Karpas-422 (cell line): ENCODE measurements at regions not wholly inside any gene's neighbourhood (a gene's known extent, or its start where the extent isn't known, plus 50 kb on each side); places are given as distances from the start of the nearest gene placed in this dataset.

ENCODE experiments used
- DNase-seq: peaks from one replicate; pipeline ENCODE4 v3.0.0-alpha.2; 2015
- H2AFZ ChIP-seq: fragments of 200-600 bp; sonication (generic); 2 replicates; pipeline ENCODE4 v1.6.1; 2014; ENCODE audit warnings: antibody characterized with exemption, low read length, mixed read lengths
- H3K27ac ChIP-seq: fragments of 200-600 bp; sonication (generic); 2 replicates; pipeline ENCODE4 v1.5.1; 2014; ENCODE audit warnings: mild to moderate bottlenecking, low read length, moderate library complexity
- H3K27me3 ChIP-seq: fragments of 200-600 bp; sonication (generic); 2 replicates; pipeline ENCODE4 v1.6.1; 2014; ENCODE audit warnings: low read length, mixed read lengths
- H3K36me3 ChIP-seq: fragments of 200-600 bp; sonication (generic); 2 replicates; pipeline ENCODE4 v1.6.1; 2014; ENCODE audit warnings: low read length, mixed read lengths; ENCODE audit not compliant: insufficient read depth
- H3K4me1 ChIP-seq: fragments of 200-600 bp; sonication (generic); 2 replicates; pipeline ENCODE4 v1.6.1; 2014; ENCODE audit warnings: mild to moderate bottlenecking, low read length, mixed read lengths
- H3K4me2 ChIP-seq: fragments of 200-600 bp; sonication (generic); 2 replicates; pipeline ENCODE4 v1.6.1; 2014; ENCODE audit warnings: low read length, low read depth, mild to moderate bottlenecking; ENCODE audit not compliant: poor library complexity, severe bottlenecking
- H3K4me3 ChIP-seq: fragments of 200-600 bp; sonication (generic); 2 replicates; pipeline ENCODE4 v1.5.1; 2014; ENCODE audit warnings: mild to moderate bottlenecking, antibody characterized with exemption, low read length, mixed read lengths
- H3K79me2 ChIP-seq: fragments of 200-600 bp; sonication (generic); 2 replicates; pipeline ENCODE4 v1.6.1; 2014; ENCODE audit warnings: mild to moderate bottlenecking, low read length, mixed read lengths
- H3K9ac ChIP-seq: fragments of 200-600 bp; sonication (generic); 2 replicates; pipeline ENCODE4 v1.6.0; 2014; ENCODE audit warnings: low read length
- H3K9me2 ChIP-seq: fragments of 200-600 bp; sonication (generic), shearing (Covaris generic); replicated peaks from 2 replicates; pipeline ENCODE4 v1.6.0; 2014; ENCODE audit warnings: mild to moderate bottlenecking, low read length, moderate library complexity; ENCODE audit not compliant: insufficient read depth
- H3K9me3 ChIP-seq: fragments of 300-700, 200-600 bp; sonication (generic); 2 replicates; pipeline ENCODE4 v1.6.1; 2014; ENCODE audit warnings: low read length, mixed read lengths
- H4K20me1 ChIP-seq: fragments of 200-600 bp; sonication (generic); 2 replicates; pipeline ENCODE4 v1.6.1; 2014; ENCODE audit warnings: mild to moderate bottlenecking, antibody characterized with exemption, low read length, low read depth; ENCODE audit not compliant: insufficient read depth

- H3K27ac ChIP-seq, result no peak overlapping the region
- H3K27me3 ChIP-seq, result peaks cover 4% of the 10 kb centered on the region; the same call in 1 of the 2 replicates
- H3K4me2 ChIP-seq, result no peak overlapping the region
- H3K9me2 ChIP-seq, result no peaks in the 10 kb centered on the region
- H3K4me3 ChIP-seq, result no peak overlapping the region
- no peaks in the 10 kb centered on the region for H4K20me1 ChIP-seq
- no peak overlapping the region for H2AFZ ChIP-seq
- H3K4me1 ChIP-seq, result peaks cover 5% of the 10 kb centered on the region; the same call in 1 of the 2 replicates
- no peaks in the 10 kb centered on the region for H3K79me2 ChIP-seq
- no peaks in the 10 kb centered on the region for H3K36me3 ChIP-seq
- peaks cover 9% of the 10 kb centered on the region for H3K9me3 ChIP-seq
- H3K9ac ChIP-seq, result no peak overlapping the region
- no peak for DNase-seq
These were observed 165.9 kb downstream of the POLR2M start for GRCh38 chr15:57872281-57873030.

- no peak overlapping the region for H2AFZ ChIP-seq
- peaks cover 9% of the 10 kb centered on the region for H3K9me3 ChIP-seq
- H3K4me3 ChIP-seq, result no peak overlapping the region
- no peak overlapping the region for H3K4me2 ChIP-seq
- H3K36me3 ChIP-seq, result no peaks in the 10 kb centered on the region
- peaks cover 4% of the 10 kb centered on the region; the same call in 1 of the 2 replicates for H3K27me3 ChIP-seq
- no peaks in the 10 kb centered on the region for H3K79me2 ChIP-seq
- no peak overlapping the region for H3K27ac ChIP-seq
- H3K9ac ChIP-seq, result no peak overlapping the region
- DNase-seq, result no peak
- no peaks in the 10 kb centered on the region for H3K9me2 ChIP-seq
- H3K4me1 ChIP-seq, result peaks cover 5% of the 10 kb centered on the region; the same call in 1 of the 2 replicates
- H4K20me1 ChIP-seq, result no peaks in the 10 kb centered on the region
These were observed 167.2 kb downstream of the POLR2M start for GRCh38 chr15:57873564-57874209.

- Histone ChIP-seq H3K27me3 (peaks cover 4% of the 10 kb centered on the region; the same call in 1 of the 2 replicates), H2AFZ (no peak overlapping the region), H4K20me1 (no peaks in the 10 kb centered on the region), H3K9me2 (no peaks in the 10 kb centered on the region), H3K4me2 (no peak overlapping the region), H3K9me3 (peaks cover 9% of the 10 kb centered on the region), H3K4me1 (peaks cover 5% of the 10 kb centered on the region; the same call in 1 of the 2 replicates), H3K36me3 (no peaks in the 10 kb centered on the region), H3K27ac (no peak overlapping the region), H3K9ac (no peak overlapping the region), H3K4me3 (no peak overlapping the region), H3K79me2 (no peaks in the 10 kb centered on the region)
- DNase-seq, result no peak
These were observed 168.8 kb downstream of the POLR2M start for GRCh38 chr15:57875347-57875746.

GRCh38 chr15:57878573-57878972, 172.1 kb downstream of the POLR2M start:
- Histone ChIP-seq H3K36me3 (no peaks in the 10 kb centered on the region), H3K27ac (no peak overlapping the region), H3K27me3 (peaks cover 4% of the 10 kb centered on the region; the same call in 1 of the 2 replicates), H3K9me3 (peaks cover 9% of the 10 kb centered on the region), H2AFZ (no peak overlapping the region), H3K4me3 (no peak overlapping the region), H4K20me1 (no peaks in the 10 kb centered on the region), H3K4me2 (no peak overlapping the region), H3K9ac (no peak overlapping the region), H3K79me2 (no peaks in the 10 kb centered on the region), H3K4me1 (no peaks in the 10 kb centered on the region), H3K9me2 (no peaks in the 10 kb centered on the region)
- DNase-seq, result no peak

GRCh38 chr15:57881361-57881760, 174.8 kb downstream of the POLR2M start:
- H2AFZ ChIP-seq, result no peak overlapping the region
- no peak overlapping the region for H3K9ac ChIP-seq
- H3K4me2 ChIP-seq, result no peak overlapping the region
- no peaks in the 10 kb centered on the region for H3K4me1 ChIP-seq
- H4K20me1 ChIP-seq, result no peaks in the 10 kb centered on the region
- DNase-seq, result no peak
- no peak overlapping the region for H3K27ac ChIP-seq
- no peaks in the 10 kb centered on the region for H3K27me3 ChIP-seq
- H3K79me2 ChIP-seq, result no peaks in the 10 kb centered on the region
- no peaks in the 10 kb centered on the region for H3K9me2 ChIP-seq
- H3K36me3 ChIP-seq, result no peaks in the 10 kb centered on the region
- H3K9me3 ChIP-seq, result no peaks in the 10 kb centered on the region
- H3K4me3 ChIP-seq, result no peak overlapping the region

- no peak overlapping the region for H2AFZ ChIP-seq
- H3K9ac ChIP-seq, result no peak overlapping the region
- no peaks in the 10 kb centered on the region for H3K9me3 ChIP-seq
- no peak for DNase-seq
- no peaks in the 10 kb centered on the region for H4K20me1 ChIP-seq
- H3K4me2 ChIP-seq, result no peak overlapping the region
- no peak overlapping the region for H3K4me3 ChIP-seq
- H3K27ac ChIP-seq, result no peak overlapping the region
- H3K4me1 ChIP-seq, result no peaks in the 10 kb centered on the region
- no peaks in the 10 kb centered on the region for H3K79me2 ChIP-seq
- no peaks in the 10 kb centered on the region for H3K36me3 ChIP-seq
- H3K27me3 ChIP-seq, result no peaks in the 10 kb centered on the region
- no peaks in the 10 kb centered on the region for H3K9me2 ChIP-seq
These were observed 175.5 kb downstream of the POLR2M start for GRCh38 chr15:57881972-57882371.

- H3K4me2 ChIP-seq, result no peak overlapping the region
- H3K27ac ChIP-seq, result no peak overlapping the region
- H3K9me3 ChIP-seq, result no peaks in the 10 kb centered on the region
- no peaks in the 10 kb centered on the region for H3K36me3 ChIP-seq
- no peak for DNase-seq
- no peaks in the 10 kb centered on the region for H3K4me1 ChIP-seq
- H3K27me3 ChIP-seq, result no peaks in the 10 kb centered on the region
- no peak overlapping the region for H3K9ac ChIP-seq
- H2AFZ ChIP-seq, result no peak overlapping the region
- H4K20me1 ChIP-seq, result no peaks in the 10 kb centered on the region
- H3K9me2 ChIP-seq, result no peaks in the 10 kb centered on the region
- no peaks in the 10 kb centered on the region for H3K79me2 ChIP-seq
- no peak overlapping the region for H3K4me3 ChIP-seq
These were observed 177.2 kb downstream of the POLR2M start for GRCh38 chr15:57883701-57884100.

GRCh38 chr15:57884936-57885335, 178.4 kb downstream of the POLR2M start:
- H3K9ac ChIP-seq, result no peak overlapping the region
- no peaks in the 10 kb centered on the region for H4K20me1 ChIP-seq
- no peaks in the 10 kb centered on the region for H3K9me3 ChIP-seq
- no peak for DNase-seq
- H3K27me3 ChIP-seq, result no peaks in the 10 kb centered on the region
- H3K4me3 ChIP-seq, result no peak overlapping the region
- no peak overlapping the region for H3K27ac ChIP-seq
- no peaks in the 10 kb centered on the region for H3K9me2 ChIP-seq
- H3K4me1 ChIP-seq, result no peaks in the 10 kb centered on the region
- H3K4me2 ChIP-seq, result no peak overlapping the region
- no peaks in the 10 kb centered on the region for H3K79me2 ChIP-seq
- H2AFZ ChIP-seq, result no peak overlapping the region
- no peaks in the 10 kb centered on the region for H3K36me3 ChIP-seq
